NCI-H2029 treated with DMSO at 0.1 percent for 48 hours (cell line): ENCODE measurements at regions not wholly inside any gene's neighbourhood (a gene's known extent, or its start where the extent isn't known, plus 50 kb on each side); places are given as distances from the start of the nearest gene placed in this dataset.

Experiments used
- DNase-seq: peaks from one replicate; lab custom pipeline; 2025; lab: John Stamatoyannopoulos, UW

- DNase-seq: no peak
Measured at GRCh38 chr12:75837700-75838099, 193.9 kb downstream of the PHLDA1 start.

GRCh38 chr12:75836533-75836932 is 195.0 kb downstream of the PHLDA1 start:
- no peak for DNase-seq

- DNase-seq: no peak
Measured at GRCh38 chr12:75834591-75834990, 197.0 kb downstream of the PHLDA1 start.

- no peak for DNase-seq
Measured at GRCh38 chr12:75833268-75833667, 198.3 kb downstream of the PHLDA1 start.

GRCh38 chr12:75831402-75831801 is 200.2 kb downstream of the PHLDA1 start:
- DNase-seq: no peak

GRCh38 chr12:75827061-75827460 is 204.5 kb downstream of the PHLDA1 start:
- DNase-seq: no peak

GRCh38 chr12:75825686-75826085 is 205.9 kb downstream of the PHLDA1 start:
- no peak for DNase-seq

GRCh38 chr12:75823475-75823874 is 208.1 kb downstream of the PHLDA1 start:
- no peak for DNase-seq

GRCh38 chr12:75822416-75822815 is 209.2 kb downstream of the PHLDA1 start:
- DNase-seq: no peak

GRCh38 chr12:75820848-75821578 is 210.6 kb downstream of the PHLDA1 start:
- DNase-seq: no peak

- DNase-seq: no peak
Measured at GRCh38 chr12:75820071-75820470, 211.5 kb downstream of the PHLDA1 start.

- no peak for DNase-seq
Measured at GRCh38 chr12:75819512-75819911, 212.1 kb downstream of the PHLDA1 start.

GRCh38 chr12:75818863-75819262 is 212.7 kb downstream of the PHLDA1 start:
- DNase-seq: no peak

GRCh38 chr12:75816897-75817296 is 214.7 kb downstream of the PHLDA1 start:
- DNase-seq: no peak

GRCh38 chr12:75815756-75816155 is 215.8 kb downstream of the PHLDA1 start:
- DNase-seq: no peak

GRCh38 chr12:75814851-75815754 is 216.5 kb downstream of the PHLDA1 start:
- DNase-seq: no peak

- DNase-seq: peak; percentile 51
Measured at GRCh38 chr12:75813072-75813471, 218.5 kb downstream of the PHLDA1 start.

- no peak for DNase-seq
Measured at GRCh38 chr12:75812271-75813018, 219.1 kb downstream of the PHLDA1 start.

- no peak for DNase-seq
Measured at GRCh38 chr12:75809746-75810145, 221.8 kb downstream of the PHLDA1 start.

- DNase-seq: no peak
Measured at GRCh38 chr12:75807494-75807893, 224.1 kb downstream of the PHLDA1 start.

GRCh38 chr12:75805905-75806304 is 225.7 kb downstream of the PHLDA1 start:
- DNase-seq: no peak

- DNase-seq: no peak
Measured at GRCh38 chr12:75805320-75805719, 226.3 kb downstream of the PHLDA1 start.
